Lung (tissue), 11 donors: ENCODE measurements at regions not wholly inside any gene's neighbourhood (a gene's known extent, or its start where the extent isn't known, plus 50 kb on each side); places are given as distances from the start of the nearest gene placed in this dataset.
"Not testable (repeated sequence)": the region's sequence is repeated elsewhere in the genome, so short reads cannot be mapped to it uniquely, and the experiment has no call there.

Experiments used
- ATAC-seq: fragments of 200-7000 bp; cut with Tn5 transposase; one replicate; pipeline ENCODE4 v1.9.1; 2020; ENCODE audit warnings: moderate number of reproducible peaks; ENCODE audit not compliant: insufficient read depth, low FRiP score
- DNase-seq, 3 donors: peaks; one replicate each; pipeline ENCODE4 v3.0.0-alpha.2; 2013 to 2017
- H3K27ac ChIP-seq, 2 donors: one replicate each; pipeline ENCODE4 v1.5.1; 2013; ENCODE audit warnings: mild to moderate bottlenecking in 2 of 2, moderate library complexity in 2 of 2, control low read depth in 1 of 2, inconsistent platforms in 1 of 2, low read depth in 1 of 2, low read length in 1 of 2
- H3K27me3 ChIP-seq, 3 donors: one replicate each; pipeline ENCODE4 v1.5.1; 2013; ENCODE audit warnings: low read length in 2 of 3; ENCODE audit not compliant: control insufficient read depth in 3 of 3, insufficient read depth in 3 of 3
- H3K36me3 ChIP-seq, 4 donors: one replicate each; pipeline ENCODE4 v1.5.1; 2013; ENCODE audit warnings: low read length in 4 of 4, mild to moderate bottlenecking in 1 of 4, moderate library complexity in 1 of 4; ENCODE audit not compliant: control insufficient read depth in 4 of 4, insufficient read depth in 4 of 4
- H3K4me1 ChIP-seq, 5 donors: one replicate each; pipeline ENCODE4 v1.5.1; 2013; ENCODE audit warnings: low read length in 5 of 5, mild to moderate bottlenecking in 2 of 5, moderate library complexity in 1 of 5; ENCODE audit not compliant: control insufficient read depth in 5 of 5, insufficient read depth in 5 of 5
- H3K4me3 ChIP-seq: one replicate; pipeline ENCODE4 v1.5.1; 2013; ENCODE audit warnings: mild to moderate bottlenecking, control low read depth, moderate library complexity
- H3K9ac ChIP-seq, 2 donors: one replicate each; pipeline ENCODE4 v1.5.1; 2013; ENCODE audit warnings: low read length in 2 of 2, control low read depth in 1 of 2; ENCODE audit not compliant: insufficient read depth in 1 of 2
- H3K9me3 ChIP-seq, 4 donors: one replicate each; pipeline ENCODE4 v1.5.1; 2013; ENCODE audit warnings: low read length in 3 of 4, mild to moderate bottlenecking in 1 of 4, moderate library complexity in 1 of 4; ENCODE audit not compliant: control insufficient read depth in 4 of 4, insufficient read depth in 3 of 4
- WGBS, 2 donors: extraction: QIAGEN DNeasy Blood & Tissue Kit; methylation state at CpG; one replicate each; pipeline ENCODE4 v1.1.7; 2013; 5-methylcytosine and 5-hydroxymethylcytosine counted together
- TF ChIP-seq, protein P1 (sequence below): IDR thresholded peaks from 2 replicates; pipeline ENCODE4 v1.5.1; 2012; ENCODE audit warnings: mild to moderate bottlenecking; ENCODE audit errors: control extremely low read depth, extremely low read depth
- donor health status: control.
- donor health status: control.
- donor health status: Bipolar disorder and iron deficiency.
- donor health status: healthy.
- donor health status: DM: yes; HTN: yes; CAD: no.

DNA sequence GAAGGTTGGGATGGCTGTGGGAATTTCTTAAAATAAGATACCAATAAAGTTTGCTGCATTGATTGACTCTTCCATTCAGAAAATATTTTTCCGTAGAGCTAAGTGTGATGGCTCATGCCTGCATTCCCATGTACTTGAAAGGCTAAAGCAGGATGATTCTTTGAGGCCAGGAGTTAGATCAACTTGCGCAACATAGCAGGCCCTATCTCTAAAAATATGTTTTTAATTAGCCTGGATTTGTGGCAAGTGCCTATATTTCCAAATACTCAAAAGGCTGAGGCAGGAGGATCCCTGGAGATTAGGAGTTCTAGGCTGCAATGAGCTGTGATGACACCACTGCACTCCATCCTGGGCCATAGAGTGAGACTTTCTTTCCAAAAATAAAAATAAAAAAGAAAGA, 431.2 kb upstream of the PTCHD4 start:
- DNase-seq (no peak), ATAC-seq (no peak)
- WGBS, 2 donors = 87 to 95% methylated on average over 2 of the region's 2 CpGs

DNA sequence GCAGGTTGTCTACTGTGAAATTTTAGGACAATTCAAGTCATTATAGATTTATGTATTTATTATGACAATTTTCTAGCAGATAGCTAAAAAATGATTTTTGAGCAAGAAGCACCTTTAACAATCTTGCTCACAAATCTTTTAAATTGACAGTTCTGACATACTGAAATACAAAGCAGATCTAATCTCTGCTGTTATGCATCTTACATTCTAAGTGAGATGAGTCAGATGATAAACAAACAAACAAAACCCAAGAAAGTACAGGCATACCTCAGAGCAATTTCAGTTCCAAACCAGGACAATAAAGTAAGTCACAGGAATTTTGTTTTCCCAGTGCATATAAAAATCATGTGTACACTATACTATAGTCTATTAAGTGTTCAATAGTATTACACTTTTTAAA, 430.7 kb upstream of the PTCHD4 start:
- ATAC-seq (no peak), DNase-seq (no peak)
- Histone ChIP-seq H3K36me3 (no peaks in the 10 kb centered on the region), H3K4me3 (no peak overlapping the region), H3K9ac (no peak overlapping the region), H3K4me1 (no peaks in the 10 kb centered on the region), H3K27ac (no peak overlapping the region), H3K27me3 (no peaks in the 10 kb centered on the region), H3K9me3 (peaks cover 0 to 6% (median 0%) of the 10 kb centered on the region in 4 donors)
- TF ChIP-seq, protein P1, sequence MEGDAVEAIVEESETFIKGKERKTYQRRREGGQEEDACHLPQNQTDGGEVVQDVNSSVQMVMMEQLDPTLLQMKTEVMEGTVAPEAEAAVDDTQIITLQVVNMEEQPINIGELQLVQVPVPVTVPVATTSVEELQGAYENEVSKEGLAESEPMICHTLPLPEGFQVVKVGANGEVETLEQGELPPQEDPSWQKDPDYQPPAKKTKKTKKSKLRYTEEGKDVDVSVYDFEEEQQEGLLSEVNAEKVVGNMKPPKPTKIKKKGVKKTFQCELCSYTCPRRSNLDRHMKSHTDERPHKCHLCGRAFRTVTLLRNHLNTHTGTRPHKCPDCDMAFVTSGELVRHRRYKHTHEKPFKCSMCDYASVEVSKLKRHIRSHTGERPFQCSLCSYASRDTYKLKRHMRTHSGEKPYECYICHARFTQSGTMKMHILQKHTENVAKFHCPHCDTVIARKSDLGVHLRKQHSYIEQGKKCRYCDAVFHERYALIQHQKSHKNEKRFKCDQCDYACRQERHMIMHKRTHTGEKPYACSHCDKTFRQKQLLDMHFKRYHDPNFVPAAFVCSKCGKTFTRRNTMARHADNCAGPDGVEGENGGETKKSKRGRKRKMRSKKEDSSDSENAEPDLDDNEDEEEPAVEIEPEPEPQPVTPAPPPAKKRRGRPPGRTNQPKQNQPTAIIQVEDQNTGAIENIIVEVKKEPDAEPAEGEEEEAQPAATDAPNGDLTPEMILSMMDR = no peak

More for the DNA sequence above, 431.2 kb upstream of the PTCHD4 start:
- TF ChIP-seq, protein P1 = no peak
- H3K9ac ChIP-seq = no peak overlapping the region
- H3K4me1 ChIP-seq = no peaks in the 10 kb centered on the region
- no peak overlapping the region for H3K27ac ChIP-seq
- H3K4me3 ChIP-seq = no peak overlapping the region
- H3K9me3 ChIP-seq = peaks cover 0 to 6% (median 0%) of the 10 kb centered on the region in 4 donors
- no peaks in the 10 kb centered on the region for H3K36me3 ChIP-seq
- H3K27me3 ChIP-seq = no peaks in the 10 kb centered on the region

DNA sequence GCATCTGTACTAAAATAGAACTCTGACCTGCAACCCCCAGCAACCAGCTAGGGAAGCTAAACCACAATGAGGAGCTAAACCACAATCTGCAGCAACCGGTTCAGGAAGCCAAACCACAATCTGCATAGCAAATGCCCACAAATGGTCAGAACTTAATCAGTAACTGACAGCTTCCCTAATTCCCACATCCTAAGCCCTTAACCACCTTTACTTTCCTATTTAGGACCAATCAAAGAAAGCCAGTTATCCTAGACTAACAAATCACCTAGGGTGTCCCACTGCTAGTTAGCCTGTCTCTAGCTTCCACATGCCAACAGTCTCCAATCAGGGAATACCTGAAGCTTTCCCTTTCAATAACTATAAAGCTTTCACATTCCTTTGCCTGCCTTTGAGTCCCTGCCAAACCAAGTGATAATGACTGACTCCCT, 424.6 kb upstream of the PTCHD4 start:
- Histone ChIP-seq H3K4me1 (no peaks in the 10 kb centered on the region), H3K27me3 (no peaks in the 10 kb centered on the region), H3K36me3 (no peaks in the 10 kb centered on the region), H3K27ac (no peak overlapping the region), H3K9me3 (no peaks in the 10 kb centered on the region), H3K4me3 (no peak overlapping the region), H3K9ac (no peak overlapping the region)
- no peak for DNase-seq
- TF ChIP-seq, protein P1 = no peak
- no peak for ATAC-seq
- WGBS, 2 donors = 0 to 32% methylated on average over 1 of the region's 1 CpG

DNA sequence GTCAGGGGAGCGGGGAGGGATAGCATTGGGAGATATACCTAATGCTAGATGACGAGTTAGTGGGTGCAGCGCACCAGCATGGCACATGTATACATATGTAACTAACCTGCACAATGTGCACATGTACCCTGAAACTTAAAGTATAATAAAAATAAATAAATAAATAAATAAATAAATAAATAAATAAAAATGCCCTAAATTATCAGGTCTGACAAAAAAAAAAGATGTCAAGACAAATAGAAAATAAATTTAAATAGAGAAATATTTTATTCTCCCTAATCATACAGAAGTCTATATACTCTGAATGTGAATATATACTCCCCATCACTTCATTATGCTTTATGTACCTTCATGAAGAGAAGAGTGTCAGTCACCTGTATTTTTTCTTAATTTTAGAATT, 420.0 kb upstream of the PTCHD4 start:
- not testable (repeated sequence) for DNase-seq, H3K27me3 ChIP-seq, ATAC-seq, H3K4me3 ChIP-seq, H3K9ac ChIP-seq, H3K9me3 ChIP-seq, H3K4me1 ChIP-seq, H3K27ac ChIP-seq, H3K36me3 ChIP-seq
- WGBS, 2 donors = 67 to 81% methylated on average over 1 to 3 of the region's 3 CpGs
